MM.1S (cell line): ENCODE measurements at regions not wholly inside any gene's neighbourhood (a gene's known extent, or its start where the extent isn't known, plus 50 kb on each side); places are given as distances from the start of the nearest gene placed in this dataset.

Source experiments
- DNase-seq: peaks from one replicate; pipeline ENCODE4 v3.0.0-alpha.2; 2015
- H2AFZ ChIP-seq: fragments of 300-600 bp; sonication (generic); 2 replicates; pipeline ENCODE4 v1.6.0; 2016; ENCODE audit warnings: antibody characterized with exemption, low read length
- H3F3A ChIP-seq: fragments of 300-600 bp; sonication (generic); 2 replicates; pipeline ENCODE4 v1.6.1; 2016; ENCODE audit warnings: mild to moderate bottlenecking, antibody characterized with exemption, low read length, moderate library complexity, mixed read lengths; ENCODE audit not compliant: insufficient read depth
- H3K27ac ChIP-seq: fragments of 300-600 bp; sonication (generic); 2 replicates; pipeline ENCODE4 v1.5.1; 2016; ENCODE audit warnings: mild to moderate bottlenecking, low read length
- H3K27me3 ChIP-seq: fragments of 300-600 bp; sonication (generic); replicated peaks from 2 replicates; pipeline ENCODE4 v1.6.0; 2016; ENCODE audit warnings: low read length; ENCODE audit not compliant: insufficient read depth
- H3K36me3 ChIP-seq: fragments of 300-600 bp; sonication (generic); replicated peaks from 2 replicates; pipeline ENCODE4 v1.6.1; 2016; ENCODE audit warnings: mild to moderate bottlenecking, low read length, mixed read lengths; ENCODE audit not compliant: insufficient read depth
- H3K4me1 ChIP-seq: fragments of 300-600 bp; sonication (generic); 2 replicates; pipeline ENCODE4 v1.6.1; 2016; ENCODE audit warnings: low read length, mixed read lengths
- H3K4me2 ChIP-seq: fragments of 300-600 bp; sonication (generic); 2 replicates; pipeline ENCODE4 v1.6.0; 2016; ENCODE audit warnings: low read depth, low read length
- H3K4me3 ChIP-seq: fragments of 300-600 bp; sonication (generic); 2 replicates; pipeline ENCODE4 v1.5.1; 2016; ENCODE audit warnings: low read length, mixed read lengths
- H3K79me2 ChIP-seq: fragments of 300-600 bp; sonication (generic); 2 replicates; pipeline ENCODE4 v1.6.1; 2016; ENCODE audit warnings: mixed run types, low read length, mixed read lengths
- H3K9ac ChIP-seq: fragments of 300-600 bp; sonication (generic); 2 replicates; pipeline ENCODE4 v1.6.1; 2016; ENCODE audit warnings: low read length, mixed read lengths
- H3K9me2 ChIP-seq: fragments of 300-600 bp; sonication (generic); replicated peaks from 2 replicates; pipeline ENCODE4 v1.6.1; 2016; ENCODE audit warnings: mild to moderate bottlenecking, low read length, mixed read lengths; ENCODE audit not compliant: insufficient read depth
- H3K9me3 ChIP-seq: fragments of 300-600 bp; sonication (generic); replicated peaks from 2 replicates; pipeline ENCODE4 v1.6.1; 2016; ENCODE audit warnings: mild to moderate bottlenecking, low read length, mixed read lengths; ENCODE audit not compliant: insufficient read depth
- H4K20me1 ChIP-seq: fragments of 300-600 bp; sonication (generic); 2 replicates; pipeline ENCODE4 v1.6.1; 2016; ENCODE audit warnings: mild to moderate bottlenecking, low read length, moderate library complexity, mixed read lengths; ENCODE audit not compliant: insufficient read depth
- EZH2 ChIP-seq: fragments of 300-600 bp; sonication (generic); optimal IDR thresholded peaks from 2 replicates; pipeline ENCODE3; 2017; ENCODE audit warnings: low read depth, mild to moderate bottlenecking, antibody characterized with exemption, low read length, mixed read lengths
- EZH2phosphoT487 ChIP-seq: fragments of 300-600 bp; sonication (generic); IDR thresholded peaks from 2 replicates; pipeline ENCODE4 v1.6.1; 2018; ENCODE audit warnings: antibody characterized with exemption, low read length
- TF ChIP-seq, protein P1 (sequence below): fragments of 300-600 bp; sonication (generic); IDR thresholded peaks from 2 replicates; pipeline ENCODE4 v1.5.1; 2016; ENCODE audit warnings: antibody characterized with exemption, low read length, mixed read lengths

DNA sequence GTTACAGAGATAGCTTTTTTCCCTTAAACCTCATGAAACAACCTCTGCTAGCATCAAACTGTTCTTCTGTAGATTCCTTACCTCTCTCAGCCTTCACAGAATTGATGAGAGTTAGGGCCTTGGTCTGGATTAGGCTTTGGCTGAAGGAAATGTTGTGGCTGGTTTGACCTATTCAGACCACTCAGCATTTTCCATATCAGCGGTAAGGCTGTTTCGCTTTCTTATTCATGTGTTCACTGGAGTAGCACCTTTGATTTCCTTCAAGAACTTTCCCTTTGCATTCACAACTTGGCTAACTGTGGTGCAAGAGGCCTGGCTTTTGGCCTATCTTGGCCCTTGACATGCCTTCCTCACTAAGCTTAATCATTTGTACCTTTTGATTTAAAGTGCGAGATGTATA, 50.7 kb upstream of the NRXN3 start:
- H3K9me3 ChIP-seq: no peaks in the 10 kb centered on the region
- H2AFZ ChIP-seq: no peak overlapping the region
- TF ChIP-seq EZH2 (no peak), EZH2phosphoT487 (no peak)
- TF ChIP-seq, protein P1, sequence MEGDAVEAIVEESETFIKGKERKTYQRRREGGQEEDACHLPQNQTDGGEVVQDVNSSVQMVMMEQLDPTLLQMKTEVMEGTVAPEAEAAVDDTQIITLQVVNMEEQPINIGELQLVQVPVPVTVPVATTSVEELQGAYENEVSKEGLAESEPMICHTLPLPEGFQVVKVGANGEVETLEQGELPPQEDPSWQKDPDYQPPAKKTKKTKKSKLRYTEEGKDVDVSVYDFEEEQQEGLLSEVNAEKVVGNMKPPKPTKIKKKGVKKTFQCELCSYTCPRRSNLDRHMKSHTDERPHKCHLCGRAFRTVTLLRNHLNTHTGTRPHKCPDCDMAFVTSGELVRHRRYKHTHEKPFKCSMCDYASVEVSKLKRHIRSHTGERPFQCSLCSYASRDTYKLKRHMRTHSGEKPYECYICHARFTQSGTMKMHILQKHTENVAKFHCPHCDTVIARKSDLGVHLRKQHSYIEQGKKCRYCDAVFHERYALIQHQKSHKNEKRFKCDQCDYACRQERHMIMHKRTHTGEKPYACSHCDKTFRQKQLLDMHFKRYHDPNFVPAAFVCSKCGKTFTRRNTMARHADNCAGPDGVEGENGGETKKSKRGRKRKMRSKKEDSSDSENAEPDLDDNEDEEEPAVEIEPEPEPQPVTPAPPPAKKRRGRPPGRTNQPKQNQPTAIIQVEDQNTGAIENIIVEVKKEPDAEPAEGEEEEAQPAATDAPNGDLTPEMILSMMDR: no peak
- no peak overlapping the region for H3K9ac ChIP-seq
- no peaks in the 10 kb centered on the region for H3K4me1 ChIP-seq
- no peaks in the 10 kb centered on the region for H4K20me1 ChIP-seq
- H3K4me3 ChIP-seq: no peak overlapping the region
- H3K36me3 ChIP-seq: no peaks in the 10 kb centered on the region
- H3K9me2 ChIP-seq: no peaks in the 10 kb centered on the region
- H3K4me2 ChIP-seq: no peak overlapping the region
- peak overlapping the region; percentile 27; the same call in 1 of the 2 replicates for H3K27ac ChIP-seq
- no peaks in the 10 kb centered on the region for H3F3A ChIP-seq
- DNase-seq: peak; percentile 66
- no peaks in the 10 kb centered on the region for H3K27me3 ChIP-seq
- H3K79me2 ChIP-seq: no peaks in the 10 kb centered on the region
